Activated T-cell treated with anti-CD3 and anti-CD28 coated beads, Interleukin-2, amount 50 U/mL, for 1 hour (primary cell): ENCODE measurements at regions not wholly inside any gene's neighbourhood (a gene's known extent, or its start where the extent isn't known, plus 50 kb on each side); places are given as distances from the start of the nearest gene placed in this dataset.
"Not testable (repeated sequence)": the region's sequence is repeated elsewhere in the genome, so short reads cannot be mapped to it uniquely, and the experiment has no call there.

Experiments used
- DNase-seq: peaks from one replicate; pipeline ENCODE4 v3.0.0-alpha.2; 2020

DNA sequence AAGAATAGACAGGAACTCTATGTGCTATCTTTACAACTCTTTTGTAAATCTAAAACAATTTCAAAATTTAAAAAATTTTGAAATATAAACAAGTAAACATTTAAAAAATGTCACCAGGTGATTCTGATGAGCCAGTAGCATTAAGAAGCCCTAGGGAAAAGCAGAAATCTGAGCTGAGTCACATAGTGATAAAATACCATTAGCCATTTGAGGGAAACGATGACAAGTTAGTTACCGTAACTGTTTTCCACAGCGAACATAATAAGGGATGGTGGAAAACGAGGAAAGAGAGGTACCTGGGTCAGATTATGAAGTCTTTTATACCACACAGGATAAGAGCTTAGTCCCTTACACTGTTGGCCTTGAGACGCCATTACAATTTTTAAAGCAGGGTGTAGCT lies 55.5 kb downstream of the PRR15 start:
- no peak for DNase-seq

DNA sequence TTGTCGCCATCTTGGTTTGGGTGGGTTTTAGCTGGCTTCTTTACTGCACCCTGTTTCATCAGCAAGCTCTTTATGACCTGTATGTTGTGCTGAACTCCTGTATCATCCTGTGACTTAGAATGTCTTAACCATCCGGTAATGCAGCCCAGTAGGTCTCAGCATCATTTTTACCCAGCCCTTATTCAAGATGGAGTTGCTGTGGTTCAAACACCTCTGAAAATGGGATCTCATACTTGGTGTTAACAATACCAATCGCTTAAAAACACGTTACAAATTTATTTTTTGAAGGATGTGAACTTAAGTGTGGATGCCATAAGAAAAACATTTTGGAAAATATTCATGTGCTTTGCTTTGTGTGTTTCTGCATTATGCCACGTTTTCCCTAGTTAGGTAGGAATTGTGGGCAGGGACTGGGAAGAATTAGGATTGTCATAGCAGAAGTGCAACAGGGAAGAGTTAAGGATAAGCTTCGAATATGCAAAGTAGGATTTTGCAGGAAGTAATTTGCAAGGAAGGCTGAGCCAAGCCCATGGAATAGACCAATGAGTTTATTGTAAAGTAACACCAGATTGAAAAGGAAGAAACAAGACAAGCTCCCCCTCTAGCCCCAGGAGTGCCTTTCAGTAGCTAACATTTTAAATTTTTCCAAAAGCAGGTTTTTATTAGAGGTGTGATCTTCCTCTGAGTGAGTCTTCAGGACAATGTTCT lies 56.4 kb downstream of the PRR15 start:
- DNase-seq: no peak

DNA sequence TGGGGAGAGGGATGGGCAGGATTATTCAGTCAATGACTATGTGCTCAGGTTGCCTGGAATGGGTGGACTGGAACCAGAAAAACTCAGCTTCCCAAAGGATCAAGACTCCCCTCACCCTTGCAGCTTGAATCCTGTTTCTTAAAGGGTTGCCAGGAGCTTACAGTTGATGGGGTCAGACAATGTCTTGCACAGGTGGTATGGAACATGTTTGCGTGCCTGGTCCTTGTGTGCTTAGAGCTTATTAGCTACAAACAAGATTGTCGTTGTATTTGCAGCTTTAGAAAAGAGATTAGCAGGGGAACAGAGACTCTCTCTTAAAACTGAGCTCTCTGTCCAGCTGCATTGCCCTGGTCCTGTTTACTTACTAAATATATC lies 56.9 kb downstream of the PRR15 start:
- DNase-seq: no peak

GRCh38 chr7:29622335-29623265 lies 59.0 kb downstream of the PRR15 start:
- DNase-seq: no peak

- DNase-seq: no peak
These were observed 60.3 kb downstream of the PRR15 start for GRCh38 chr7:29623973-29624372.

DNA sequence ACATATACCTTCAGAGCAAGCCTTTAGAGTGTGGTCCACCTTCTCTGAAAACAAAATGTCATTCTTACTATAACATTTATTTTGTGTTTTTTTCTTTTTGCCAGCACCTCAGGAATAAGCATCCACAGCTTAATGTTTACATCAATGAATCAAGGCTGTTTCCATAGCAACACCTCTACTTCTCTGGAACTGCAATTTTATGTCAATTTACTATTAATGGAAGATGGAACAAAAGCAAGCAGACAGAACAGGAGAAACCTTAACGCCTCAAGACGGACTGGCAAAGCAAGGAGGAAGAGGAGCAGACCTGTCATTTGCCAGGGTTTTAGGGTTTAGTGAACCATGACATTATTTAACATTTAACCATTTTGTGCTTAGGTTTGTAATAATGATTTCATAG lies 63.1 kb downstream of the PRR15 start:
- DNase-seq: no peak

DNA sequence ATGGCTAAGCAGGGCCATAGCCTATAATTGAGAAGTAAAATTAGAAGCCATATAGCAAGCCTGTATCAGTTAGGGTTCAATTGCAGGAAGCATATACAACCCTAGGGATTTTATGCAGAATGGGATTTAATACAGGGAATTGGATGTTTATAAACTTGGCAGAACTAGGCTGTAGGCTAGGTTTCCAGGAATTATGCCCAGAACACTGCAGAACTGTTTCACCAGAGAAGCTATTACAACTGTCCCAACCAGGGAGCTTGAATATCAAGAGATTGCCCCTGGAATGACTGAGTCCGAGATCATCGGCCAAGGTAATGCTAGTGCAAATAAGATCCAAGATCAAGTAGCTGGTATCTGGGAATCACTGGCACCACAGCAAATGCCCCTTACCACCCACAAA lies 64.0 kb downstream of the PRR15 start:
- no peak for DNase-seq

- DNase-seq: no peak
These were observed 65.9 kb downstream of the PRR15 start for GRCh38 chr7:29629507-29629906.

- not testable (repeated sequence) for DNase-seq
These were observed 71.7 kb downstream of the PRR15 start for GRCh38 chr7:29635067-29636008.

- DNase-seq: no peak
These were observed 72.3 kb downstream of the PRR15 start for GRCh38 chr7:29636009-29636351.

- no peak for DNase-seq
These were observed 73.7 kb downstream of the PRR15 start for GRCh38 chr7:29637374-29637773.

GRCh38 chr7:29638841-29639240 lies 75.2 kb downstream of the PRR15 start:
- DNase-seq: not testable (repeated sequence)

- no peak for DNase-seq
These were observed 75.8 kb downstream of the PRR15 start for GRCh38 chr7:29639386-29639785.

- DNase-seq: no peak
These were observed 76.4 kb downstream of the PRR15 start for GRCh38 chr7:29639886-29640595.

DNA sequence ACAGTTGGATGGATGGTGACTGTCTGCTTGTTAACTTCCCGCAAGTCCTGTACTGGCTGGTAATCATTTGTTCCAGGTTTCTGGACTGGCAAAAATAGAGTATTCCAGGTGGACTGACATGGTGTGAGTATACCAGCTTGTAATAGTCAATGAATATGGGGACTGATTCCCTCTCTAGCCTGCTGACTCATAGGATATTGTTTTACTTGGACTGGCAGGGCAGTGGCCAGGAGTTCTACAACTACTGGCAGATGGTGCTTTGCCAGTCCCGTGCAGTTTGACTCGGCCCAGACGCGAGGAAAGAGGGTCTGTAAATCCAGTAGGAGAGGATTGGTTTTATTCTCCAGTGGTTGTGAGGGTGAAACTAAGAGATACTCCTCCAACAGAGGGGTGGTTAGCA lies 78.0 kb downstream of the PRR15 start:
- DNase-seq: no peak

- no peak for DNase-seq
These were observed 79.0 kb downstream of the PRR15 start for GRCh38 chr7:29642494-29643155.

GRCh38 chr7:29646116-29646515 lies 82.5 kb downstream of the PRR15 start:
- DNase-seq: not testable (repeated sequence)

DNA sequence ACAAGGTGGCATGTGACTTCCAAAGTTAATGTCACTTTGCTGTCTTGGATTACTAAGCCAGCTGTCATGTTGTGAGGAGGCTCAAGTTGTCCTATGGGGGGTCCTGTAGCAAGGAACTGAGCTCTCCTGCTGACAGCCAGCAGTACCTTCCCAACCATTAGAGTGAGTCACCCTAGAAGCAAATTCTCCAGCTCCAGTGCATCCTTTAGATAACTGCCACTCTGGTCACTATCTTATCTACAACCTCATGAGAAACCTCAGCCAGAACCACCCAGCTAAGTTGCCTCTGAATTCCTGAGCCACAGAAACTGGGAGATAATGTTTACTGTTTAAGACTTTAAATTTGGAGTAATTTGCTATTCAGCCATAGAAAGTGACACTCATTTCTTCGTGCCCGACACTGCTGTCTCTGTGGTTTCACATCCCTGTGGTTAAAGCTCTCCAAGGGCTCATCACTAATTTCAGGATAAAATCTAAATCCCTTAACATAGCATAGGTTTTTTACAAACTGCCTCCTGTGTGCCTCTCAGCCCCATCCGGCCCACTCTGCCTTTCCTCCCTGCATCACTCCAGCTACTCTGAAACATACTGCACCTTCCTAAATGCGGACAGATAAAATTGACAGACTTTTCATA lies 83.5 kb downstream of the PRR15 start:
- DNase-seq: no peak

- DNase-seq: not testable (repeated sequence)
These were observed 84.1 kb downstream of the PRR15 start for GRCh38 chr7:29647691-29648210.

- no peak for DNase-seq
These were observed 85.5 kb downstream of the PRR15 start for GRCh38 chr7:29649028-29649716.

GRCh38 chr7:29649876-29650275 lies 86.2 kb downstream of the PRR15 start:
- no peak for DNase-seq
